ENCODE measurements at regions not wholly inside any gene's neighbourhood (a gene's known extent, or its start where the extent isn't known, plus 50 kb on each side); places are given as distances from the start of the nearest gene placed in this dataset.

GRCh38 chr7:50251765-50252164 lies 52.8 kb upstream of the IKZF1 start:
- H3K4me2 ChIP-seq (replicated peaks; ENCODE audit: low read depth, low read length, poor library complexity, severe bottlenecking), result no peak overlapping the region
- ATAC-seq (ENCODE audit: low read depth) (no peak), DNase-seq (no peak)
- no peak overlapping the region for H3K27ac ChIP-seq (ENCODE audit: low read length in 2 of 2)
- H2AFZ ChIP-seq (ENCODE audit: insufficient read depth, low read depth, low read length, poor library complexity, severe bottlenecking), result no peak overlapping the region
- no peak overlapping the region for H3K4me3 Mint-ChIP-seq
- H3K9ac ChIP-seq (ENCODE audit: low read length), result no peak overlapping the region
- TF ChIP-seq CTCF (IDR thresholded peaks at IDR 0.05) (no peak), EZH2 (IDR thresholded peaks at IDR 0.05; ENCODE audit: borderline replicate concordance, insufficient read depth, low read depth, low read length, poor library complexity, severe bottlenecking) (no peak)
- ChIA-PET CTCF (interaction anchor here (0.9 to 1.3 kb wide), 4 partner anchors 8 to 167 kb away, joined by 3 to 4 read pairs (median 3); no protein-coding TSS in a partner anchor), POLR2A (no interaction called here)
- no peaks in the 10 kb centered on the region for H3K27me3 Mint-ChIP-seq
- 61% methylated on average over 2 of the region's 3 CpGs for WGBS (ENCODE audit: insufficient coverage)
- no peaks in the 10 kb centered on the region for H3K36me3 ChIP-seq (replicated peaks in 1 of 2; ENCODE audit: control extremely low read depth in 1 of 2, control insufficient read depth in 1 of 2, extremely low read depth in 1 of 2, insufficient read depth in 2 of 2, low read length in 1 of 2)
- H3K79me2 ChIP-seq (ENCODE audit: control insufficient read depth, insufficient read depth, low read length), result no peaks in the 10 kb centered on the region
- no peaks in the 10 kb centered on the region for H3K9me3 Mint-ChIP-seq (ENCODE audit: insufficient read depth)
- no peak overlapping the region for H3K27ac Mint-ChIP-seq
- no peaks in the 10 kb centered on the region for H4K20me1 ChIP-seq (ENCODE audit: control insufficient read depth, insufficient read depth, low read length, poor library complexity, severe bottlenecking)
- H3K4me1 Mint-ChIP-seq, result no peaks in the 10 kb centered on the region
- no peak overlapping the region for H3K4me3 ChIP-seq (ENCODE audit: control extremely low read depth in 1 of 5, extremely low read depth in 1 of 5, insufficient read depth in 1 of 5, low read depth in 2 of 5, low read length in 4 of 5)
- intact Hi-C loops (cut with micrococcal nuclease), result no loop called here
- H3K4me1 ChIP-seq (ENCODE audit: control insufficient read depth in 2 of 2, insufficient read depth in 2 of 2, low read length in 2 of 2), result no peaks in the 10 kb centered on the region
- H3K27me3 ChIP-seq (replicated peaks in 1 of 4; ENCODE audit: control extremely low read depth in 1 of 4, control insufficient read depth in 3 of 4, insufficient read depth in 4 of 4, low read length in 3 of 4), result no peaks in the 10 kb centered on the region
- peaks cover 0 to 6% (median 0%) of the 10 kb centered on the region in 3 donors for H3K9me3 ChIP-seq (ENCODE audit: control extremely low read depth in 1 of 3, control insufficient read depth in 2 of 3, insufficient read depth in 1 of 3, low read length in 2 of 3)

- Histone ChIP-seq H3K27ac (ENCODE audit: low read length in 2 of 2) (no peak overlapping the region), H3K79me2 (ENCODE audit: control insufficient read depth, insufficient read depth, low read length) (no peaks in the 10 kb centered on the region), H3K4me1 (ENCODE audit: control insufficient read depth in 2 of 2, insufficient read depth in 2 of 2, low read length in 2 of 2) (no peaks in the 10 kb centered on the region), H3K27me3 (replicated peaks in 1 of 4; ENCODE audit: control extremely low read depth in 1 of 4, control insufficient read depth in 3 of 4, insufficient read depth in 4 of 4, low read length in 3 of 4) (no peaks in the 10 kb centered on the region), H3K9me3 (ENCODE audit: control extremely low read depth in 1 of 3, control insufficient read depth in 2 of 3, insufficient read depth in 1 of 3, low read length in 2 of 3) (peaks cover 0 to 24% (median 3%) of the 10 kb centered on the region in 3 donors), H3K4me3 (ENCODE audit: control extremely low read depth in 1 of 5, extremely low read depth in 1 of 5, insufficient read depth in 1 of 5, low read depth in 2 of 5, low read length in 4 of 5) (no peak overlapping the region), H2AFZ (ENCODE audit: insufficient read depth, low read depth, low read length, poor library complexity, severe bottlenecking) (no peak overlapping the region), H4K20me1 (ENCODE audit: control insufficient read depth, insufficient read depth, low read length, poor library complexity, severe bottlenecking) (no peaks in the 10 kb centered on the region), H3K9ac (ENCODE audit: low read length) (no peak overlapping the region), H3K36me3 (replicated peaks in 1 of 2; ENCODE audit: control extremely low read depth in 1 of 2, control insufficient read depth in 1 of 2, extremely low read depth in 1 of 2, insufficient read depth in 2 of 2, low read length in 1 of 2) (no peaks in the 10 kb centered on the region), H3K4me2 (replicated peaks; ENCODE audit: low read depth, low read length, poor library complexity, severe bottlenecking) (no peak overlapping the region)
- Mint-ChIP-seq H3K27me3 (no peaks in the 10 kb centered on the region), H3K4me1 (no peaks in the 10 kb centered on the region), H3K9me3 (ENCODE audit: insufficient read depth) (peaks cover 6% of the 10 kb centered on the region), H3K4me3 (no peak overlapping the region), H3K27ac (no peak overlapping the region)
- ATAC-seq (ENCODE audit: low read depth), result no peak
- ChIA-PET CTCF (no interaction called here), POLR2A (no interaction called here)
- no CpG with 5 or more reads among the region's 2 CpGs for WGBS (ENCODE audit: insufficient coverage)
- no peak for TF ChIP-seq CTCF (IDR thresholded peaks at IDR 0.05)
- TF ChIP-seq EZH2 (IDR thresholded peaks at IDR 0.05; ENCODE audit: borderline replicate concordance, insufficient read depth, low read depth, low read length, poor library complexity, severe bottlenecking), result no peak
- intact Hi-C loops (cut with micrococcal nuclease), result no loop called here
- DNase-seq, result no peak
These were observed 58.0 kb upstream of the IKZF1 start for GRCh38 chr7:50246551-50246950.

Data from B cell (primary cell).